DND-41 (cell line): ENCODE measurements at regions not wholly inside any gene's neighbourhood (a gene's known extent, or its start where the extent isn't known, plus 50 kb on each side); places are given as distances from the start of the nearest gene placed in this dataset.

ENCODE experiments used
- EZH2 ChIP-seq: IDR thresholded peaks from 3 replicates; pipeline ENCODE4 v1.6.1; 2012; ENCODE audit warnings: borderline replicate concordance, low read depth, mild to moderate bottlenecking, moderate library complexity, low read length, inconsistent platforms; ENCODE audit not compliant: severe bottlenecking
- TF ChIP-seq, protein P1 (sequence below): IDR thresholded peaks from 2 replicates; pipeline ENCODE4 v1.5.1; 2012; ENCODE audit warnings: borderline replicate concordance, low read length, moderate library complexity, mild to moderate bottlenecking; ENCODE audit not compliant: poor library complexity, severe bottlenecking; ENCODE audit errors: extremely low read depth

DNA sequence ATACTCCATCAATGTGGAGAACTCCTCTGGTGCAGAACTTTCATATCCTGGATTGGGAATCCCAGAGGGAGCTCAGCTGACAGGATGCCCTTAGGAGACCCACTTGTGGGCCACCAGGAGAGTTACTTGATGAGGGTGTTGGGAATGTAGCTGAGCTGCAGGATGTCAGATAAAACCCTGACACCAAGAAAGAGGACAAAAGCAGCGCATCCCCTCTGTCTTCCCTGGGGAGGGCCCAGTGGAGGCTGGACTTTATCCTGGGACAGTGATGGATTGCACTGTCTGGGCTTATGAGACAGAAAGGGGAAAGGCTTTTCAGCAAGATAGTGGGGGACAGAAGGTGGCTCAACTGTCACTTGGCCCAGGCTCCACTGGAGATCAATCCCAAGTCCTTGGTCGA, 88.1 kb upstream of the BCAR3 start:
- TF ChIP-seq, protein P1, sequence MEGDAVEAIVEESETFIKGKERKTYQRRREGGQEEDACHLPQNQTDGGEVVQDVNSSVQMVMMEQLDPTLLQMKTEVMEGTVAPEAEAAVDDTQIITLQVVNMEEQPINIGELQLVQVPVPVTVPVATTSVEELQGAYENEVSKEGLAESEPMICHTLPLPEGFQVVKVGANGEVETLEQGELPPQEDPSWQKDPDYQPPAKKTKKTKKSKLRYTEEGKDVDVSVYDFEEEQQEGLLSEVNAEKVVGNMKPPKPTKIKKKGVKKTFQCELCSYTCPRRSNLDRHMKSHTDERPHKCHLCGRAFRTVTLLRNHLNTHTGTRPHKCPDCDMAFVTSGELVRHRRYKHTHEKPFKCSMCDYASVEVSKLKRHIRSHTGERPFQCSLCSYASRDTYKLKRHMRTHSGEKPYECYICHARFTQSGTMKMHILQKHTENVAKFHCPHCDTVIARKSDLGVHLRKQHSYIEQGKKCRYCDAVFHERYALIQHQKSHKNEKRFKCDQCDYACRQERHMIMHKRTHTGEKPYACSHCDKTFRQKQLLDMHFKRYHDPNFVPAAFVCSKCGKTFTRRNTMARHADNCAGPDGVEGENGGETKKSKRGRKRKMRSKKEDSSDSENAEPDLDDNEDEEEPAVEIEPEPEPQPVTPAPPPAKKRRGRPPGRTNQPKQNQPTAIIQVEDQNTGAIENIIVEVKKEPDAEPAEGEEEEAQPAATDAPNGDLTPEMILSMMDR: no peak
- no peak for TF ChIP-seq EZH2
